ENCODE measurements at regions not wholly inside any gene's neighbourhood (a gene's known extent, or its start where the extent isn't known, plus 50 kb on each side); places are given as distances from the start of the nearest gene placed in this dataset.

- Mint-ChIP-seq H3K27ac (ENCODE audit: unreplicated experiment) (no peak overlapping the region), H3K9me3 (peaks cover 10% of the 10 kb centered on the region), H3K36me3 (ENCODE audit: low read depth) (peaks cover 12% of the 10 kb centered on the region), H3K4me3 (no peak overlapping the region), H3K4me1 (peaks cover 13% of the 10 kb centered on the region), H3K27me3 (ENCODE audit: low read depth) (no peaks in the 10 kb centered on the region)
- DNase-seq (ENCODE audit: low read depth, low spot score) = no peak
- no peak for TF ChIP-seq CTCF (conservative IDR thresholded peaks at IDR 0.05)
Observed at GRCh38 chr3:181432992-181433391, 278.7 kb upstream of the SOX2 start.

- H3K4me1 Mint-ChIP-seq = peaks cover 18% of the 10 kb centered on the region
- H3K27ac Mint-ChIP-seq (ENCODE audit: unreplicated experiment) = no peak overlapping the region
- no peak overlapping the region for H3K4me3 Mint-ChIP-seq
- DNase-seq (ENCODE audit: low read depth, low spot score) = no peak
- no peak for TF ChIP-seq CTCF (conservative IDR thresholded peaks at IDR 0.05)
- no peaks in the 10 kb centered on the region for H3K27me3 Mint-ChIP-seq (ENCODE audit: low read depth)
- peaks cover 12% of the 10 kb centered on the region for H3K36me3 Mint-ChIP-seq (ENCODE audit: low read depth)
- H3K9me3 Mint-ChIP-seq = peaks cover 10% of the 10 kb centered on the region
Observed at GRCh38 chr3:181431748-181432147, 280.0 kb upstream of the SOX2 start.

- TF ChIP-seq CTCF (conservative IDR thresholded peaks at IDR 0.05) = no peak
- peaks cover 34% of the 10 kb centered on the region for H3K4me1 Mint-ChIP-seq
- H3K27me3 Mint-ChIP-seq (ENCODE audit: low read depth) = no peaks in the 10 kb centered on the region
- peaks cover 7% of the 10 kb centered on the region for H3K9me3 Mint-ChIP-seq
- H3K4me3 Mint-ChIP-seq = no peak overlapping the region
- DNase-seq (ENCODE audit: low read depth, low spot score) = no peak
- peaks cover 10% of the 10 kb centered on the region for H3K36me3 Mint-ChIP-seq (ENCODE audit: low read depth)
- H3K27ac Mint-ChIP-seq (ENCODE audit: unreplicated experiment) = no peak overlapping the region
Observed at GRCh38 chr3:181425074-181425473, 286.7 kb upstream of the SOX2 start.

- Mint-ChIP-seq H3K27me3 (ENCODE audit: low read depth) (no peaks in the 10 kb centered on the region), H3K4me3 (peak overlapping the region; percentile 44), H3K36me3 (ENCODE audit: low read depth) (no peaks in the 10 kb centered on the region), H3K4me1 (peaks cover 53% of the 10 kb centered on the region), H3K27ac (ENCODE audit: unreplicated experiment) (no peak overlapping the region), H3K9me3 (no peaks in the 10 kb centered on the region)
- no peak for TF ChIP-seq CTCF (conservative IDR thresholded peaks at IDR 0.05)
- no peak for DNase-seq (ENCODE audit: low read depth, low spot score)
Observed at GRCh38 chr3:181418233-181418632, 293.5 kb upstream of the SOX2 start.

- H3K27ac Mint-ChIP-seq (ENCODE audit: unreplicated experiment) = no peak overlapping the region
- H3K27me3 Mint-ChIP-seq (ENCODE audit: low read depth) = no peaks in the 10 kb centered on the region
- peaks cover 54% of the 10 kb centered on the region for H3K4me1 Mint-ChIP-seq
- no peaks in the 10 kb centered on the region for H3K9me3 Mint-ChIP-seq
- no peaks in the 10 kb centered on the region for H3K36me3 Mint-ChIP-seq (ENCODE audit: low read depth)
- DNase-seq (ENCODE audit: low read depth, low spot score) = peak; percentile 20
- peak overlapping the region; percentile 44 for H3K4me3 Mint-ChIP-seq
- no peak for TF ChIP-seq CTCF (conservative IDR thresholded peaks at IDR 0.05)
Observed at GRCh38 chr3:181417748-181418147, 294.0 kb upstream of the SOX2 start.

GRCh38 chr3:181410870-181411269 is 300.9 kb upstream of the SOX2 start:
- Mint-ChIP-seq H3K27ac (ENCODE audit: unreplicated experiment) (no peak overlapping the region), H3K27me3 (ENCODE audit: low read depth) (no peaks in the 10 kb centered on the region), H3K4me3 (no peak overlapping the region), H3K36me3 (ENCODE audit: low read depth) (no peaks in the 10 kb centered on the region), H3K9me3 (no peaks in the 10 kb centered on the region), H3K4me1 (peaks cover 23% of the 10 kb centered on the region)
- no peak for DNase-seq (ENCODE audit: low read depth, low spot score)
- no peak for TF ChIP-seq CTCF (conservative IDR thresholded peaks at IDR 0.05)

Measured in neural crest cell (in vitro differentiated cells).